Left cardiac atrium (tissue), 4 donors: ENCODE measurements at regions not wholly inside any gene's neighbourhood (a gene's known extent, or its start where the extent isn't known, plus 50 kb on each side); places are given as distances from the start of the nearest gene placed in this dataset.
A peak's percentile ranks its signal among the peaks of the same experiment; 100 is the strongest.
"Not testable (repeated sequence)": the region's sequence is repeated elsewhere in the genome, so short reads cannot be mapped to it uniquely, and the experiment has no call there.

Experiments used
- ATAC-seq, 2 donors: fragments of 200-7000 bp; cut with Tn5 transposase; one replicate each; pipeline ENCODE4 v1.9.1; 2020; ENCODE audit warnings: mild to moderate bottlenecking in 2 of 2, moderate library complexity in 2 of 2
- DNase-seq: peaks from one replicate; pipeline ENCODE4 v3.0.0-alpha.2; 2020
- intact Hi-C, 2 donors: fragments of 100-400 bp; cut with DNase I; formaldehyde crosslinking; loops; one replicate each; pipeline versions ENCODE4 v1.14.1 to v1.15.1; 2022 to 2023
- donor health status: DM: no; HTN: yes; CAD: no.
- donor health status: DM: no; HTN: yes; CAD: no; lungs with severe emphysema.
- donor health status: DM: yes; HTN: yes; CAD: no.
- donor health status: Dilated cardiomyopathy.

DNA sequence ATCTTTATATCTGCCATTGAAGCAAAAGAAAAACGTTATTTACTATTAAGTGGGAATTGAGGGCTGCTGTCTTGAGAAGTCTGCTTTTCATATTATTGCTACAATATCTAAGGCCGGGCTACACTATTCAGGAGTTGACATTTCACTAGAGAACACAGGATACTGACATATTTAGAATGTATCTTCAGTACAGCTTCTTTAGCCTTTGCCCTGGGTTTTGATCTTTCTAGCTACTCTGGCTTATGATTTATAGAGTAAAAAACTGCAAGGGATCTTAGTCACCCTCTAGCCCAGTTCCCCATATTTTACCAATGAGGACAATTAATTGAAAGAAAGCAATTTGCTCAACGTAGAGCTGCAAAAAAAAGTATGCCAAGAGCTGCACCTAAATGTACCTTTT, 307.4 kb upstream of the DPPA4 start:
- ATAC-seq, result no peak
- DNase-seq, result no peak
- intact Hi-C loops, result no loop called here

DNA sequence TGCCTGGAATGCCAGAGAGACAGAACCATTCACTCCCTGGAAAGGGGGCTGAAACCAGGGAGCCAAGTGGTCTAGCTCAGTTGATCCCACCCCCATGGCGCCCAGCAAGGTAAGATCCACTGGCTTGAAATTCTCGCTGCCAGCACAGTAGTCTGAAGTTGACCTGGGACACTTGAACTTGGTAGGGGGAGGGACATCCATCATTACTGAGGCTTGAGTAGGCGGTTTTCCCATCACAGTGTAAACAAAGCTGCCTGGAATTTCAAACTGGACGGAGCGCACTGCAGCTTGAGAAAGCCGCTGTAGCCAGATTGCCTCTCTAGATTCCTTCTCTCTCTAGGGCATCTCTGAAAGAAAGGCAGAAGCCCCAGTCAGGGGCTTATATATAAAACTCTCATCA, 310.7 kb upstream of the DPPA4 start:
- intact Hi-C loops, result no loop called here
- ATAC-seq (no peak), DNase-seq (no peak)

DNA sequence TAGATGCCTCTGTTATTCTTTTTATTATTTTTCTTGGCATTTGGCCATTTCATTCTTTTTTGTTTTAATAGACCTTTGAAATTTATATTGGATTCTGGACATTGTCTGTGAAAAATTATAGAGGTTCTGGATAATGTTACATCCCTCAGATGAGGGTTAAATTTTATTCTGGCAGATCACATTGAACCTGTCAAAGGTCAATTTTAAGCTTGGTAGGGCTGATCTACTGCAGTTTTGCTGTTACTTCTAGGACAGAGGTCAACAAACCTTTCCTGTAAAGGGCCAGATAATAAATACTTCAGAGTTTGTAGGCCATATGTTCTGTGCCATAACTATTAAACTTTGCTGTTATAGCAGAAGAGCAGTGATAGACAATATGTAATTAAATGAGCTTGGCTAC, 318.9 kb upstream of the DPPA4 start:
- no peak for DNase-seq
- ATAC-seq, result no peak
- intact Hi-C loops, result no loop called here

DNA sequence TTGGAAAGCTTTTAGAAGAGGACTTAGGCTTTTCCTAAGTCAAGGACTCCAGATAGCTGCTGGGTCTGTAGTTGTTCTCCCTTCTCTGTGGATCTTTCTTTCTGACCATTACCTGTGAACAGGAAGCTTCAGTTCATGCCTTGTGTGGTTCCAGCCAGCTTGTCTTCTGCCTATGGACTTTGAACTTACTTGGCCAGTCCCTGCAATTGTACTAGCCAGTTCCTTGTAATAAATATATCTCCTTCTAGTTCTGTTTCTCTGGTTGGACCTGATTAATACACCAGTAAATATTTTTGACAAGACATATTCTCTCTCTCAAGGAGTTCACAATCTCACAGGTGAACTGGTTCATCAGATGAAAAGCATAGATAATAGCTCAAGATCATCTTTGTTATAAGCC, 341.3 kb upstream of the DPPA4 start:
- ATAC-seq (no peak), DNase-seq (no peak)
- intact Hi-C loops, result no loop called here

DNA sequence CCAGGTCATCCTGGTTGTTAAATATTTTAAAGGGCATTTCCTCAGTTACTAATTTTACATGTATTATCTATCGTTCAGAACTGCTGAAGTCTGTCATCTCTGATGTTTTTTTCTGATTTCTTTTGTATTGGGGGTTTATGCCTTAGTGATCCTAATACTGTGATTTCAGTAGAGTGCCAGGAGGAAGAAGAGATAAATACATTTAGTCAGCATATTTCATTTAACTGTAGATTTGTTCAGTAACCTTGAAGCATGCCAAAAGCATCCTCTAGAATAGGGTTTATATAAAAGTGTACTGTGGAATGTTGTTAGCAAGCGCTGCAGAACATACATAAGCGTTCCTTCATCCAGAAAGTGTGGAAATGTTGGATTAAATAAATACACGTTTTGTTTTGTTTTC, 342.3 kb upstream of the DPPA4 start:
- ATAC-seq, result no peak
- intact Hi-C loops, result no loop called here
- no peak for DNase-seq

DNA sequence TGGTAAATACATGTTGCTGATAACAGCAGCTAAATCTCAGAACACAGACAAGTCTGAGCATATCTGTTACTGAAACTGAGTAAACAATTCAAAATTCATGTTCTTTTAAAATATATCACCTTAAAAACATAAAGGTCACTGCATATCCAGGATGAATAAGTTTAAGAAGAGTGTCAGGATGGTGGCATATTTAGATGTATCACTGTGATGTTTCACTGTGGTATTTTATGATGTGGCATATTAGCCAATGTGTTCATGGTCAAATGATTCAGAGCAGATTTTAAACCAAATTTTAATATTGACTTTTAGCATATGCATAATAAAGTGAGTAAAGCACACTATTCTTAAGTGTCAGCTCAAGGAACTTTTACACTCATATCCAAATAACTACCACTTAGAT, 346.4 kb upstream of the DPPA4 start:
- intact Hi-C loops, result no loop called here
- ATAC-seq, result no peak
- no peak for DNase-seq

DNA sequence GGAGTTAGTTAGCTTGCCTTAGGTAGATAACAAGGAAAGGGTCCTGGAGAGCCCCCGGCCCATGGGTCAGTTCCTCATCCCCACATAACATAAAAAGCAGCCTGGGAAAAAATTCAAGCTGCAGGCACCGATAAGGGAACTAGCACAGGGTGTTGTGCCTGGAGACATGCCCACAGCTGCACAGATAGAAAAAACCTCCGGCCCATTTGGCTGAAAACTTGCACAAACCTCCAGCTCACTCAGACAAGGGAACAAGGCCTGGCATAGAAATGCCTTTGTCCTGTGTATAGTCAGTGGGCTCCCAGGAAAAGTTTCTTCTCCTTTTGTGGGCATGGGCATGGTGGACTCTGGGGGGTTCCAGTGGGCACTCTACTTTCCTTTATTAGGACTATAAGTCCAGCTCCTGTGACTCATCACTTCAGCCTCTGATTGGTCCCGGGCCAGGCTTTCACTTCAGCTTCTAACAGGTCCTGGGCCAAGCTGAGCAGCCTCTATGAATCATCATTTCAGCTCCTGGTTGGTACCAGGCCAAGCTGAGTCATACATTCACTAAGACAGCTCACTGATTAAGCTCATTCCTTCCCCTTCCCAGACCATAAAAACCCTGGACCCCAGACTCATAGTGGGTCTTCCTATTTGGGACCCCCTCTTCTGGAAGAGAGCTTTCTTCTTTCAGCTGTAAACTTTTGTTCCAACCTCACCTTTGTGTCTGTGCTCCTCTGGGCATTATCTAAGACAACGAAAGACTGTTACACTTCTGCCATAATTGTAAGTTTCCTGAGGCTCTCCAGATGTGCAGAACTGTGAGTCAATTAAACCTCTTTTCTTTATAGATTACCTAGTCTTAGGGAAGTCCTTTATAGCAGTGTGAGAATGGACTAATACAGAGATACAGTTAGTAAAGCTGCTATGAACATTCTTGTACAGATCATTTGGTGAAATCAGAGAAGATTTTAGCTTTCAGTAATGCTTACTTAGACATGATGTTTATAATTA, 348.0 kb upstream of the DPPA4 start:
- peak; percentile 98 to 99 for ATAC-seq
- intact Hi-C loops, result no loop called here
- peak; percentile 87 for DNase-seq

DNA sequence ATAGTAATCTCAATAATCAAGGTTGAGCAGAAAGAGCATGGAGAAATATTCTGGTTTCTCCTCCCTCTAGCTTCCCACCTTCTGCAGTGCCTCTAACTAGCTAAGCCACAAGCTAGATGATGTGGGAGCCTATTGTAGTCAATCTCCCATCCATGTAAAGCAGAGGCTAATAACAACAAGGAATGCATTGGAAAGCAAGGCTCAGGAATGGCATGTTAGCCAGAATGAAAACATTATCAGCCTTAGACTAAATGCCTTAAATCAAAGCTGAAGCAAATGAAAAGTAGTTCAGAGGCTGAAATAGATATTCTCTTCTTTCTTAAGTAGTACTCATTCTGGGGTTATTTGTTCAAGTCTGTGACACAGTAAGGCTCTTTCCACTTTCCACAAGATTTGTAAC, 350.3 kb upstream of the DPPA4 start:
- ATAC-seq (no peak), DNase-seq (no peak)
- intact Hi-C loops, result no loop called here

DNA sequence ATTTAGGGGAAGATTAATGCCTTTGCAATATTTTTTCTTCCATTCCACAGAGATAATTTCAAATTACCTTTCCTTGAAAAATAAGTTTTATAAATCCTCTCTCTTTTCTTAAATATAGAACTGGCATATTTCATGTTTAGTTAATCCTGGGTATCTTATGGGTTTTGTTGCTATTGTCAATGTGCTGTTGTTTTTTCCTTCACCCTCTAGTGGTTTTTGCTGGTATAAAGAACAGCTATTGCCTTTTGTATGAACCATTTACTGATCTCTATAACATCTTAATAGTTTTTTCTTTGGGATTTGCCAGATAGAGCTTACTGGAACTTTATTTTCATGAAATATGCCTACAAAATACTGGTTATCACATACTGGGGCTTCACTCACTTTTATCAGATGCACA, 359.6 kb upstream of the DPPA4 start:
- DNase-seq, result no peak
- no peak for ATAC-seq
- intact Hi-C loops, result no loop called here

DNA sequence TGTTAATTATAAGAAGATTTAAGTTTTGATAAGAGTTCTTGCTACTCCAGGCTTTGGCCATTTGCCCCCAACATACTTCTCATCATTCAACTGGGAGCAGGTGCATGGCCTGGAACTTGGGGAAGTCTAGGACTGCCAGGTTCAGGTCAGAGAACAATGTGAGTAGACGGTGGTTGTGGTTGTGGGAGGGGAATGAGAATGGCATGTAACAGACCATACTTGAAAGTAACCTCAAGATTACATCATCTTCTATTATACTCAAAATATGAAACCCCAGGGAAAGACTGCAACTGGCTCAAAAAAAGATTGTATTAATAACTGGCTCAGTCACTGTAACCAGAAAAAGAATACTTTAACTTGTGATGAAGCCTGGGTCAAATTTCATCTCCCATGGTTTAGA, 364.9 kb upstream of the DPPA4 start:
- no peak for DNase-seq
- intact Hi-C loops, result no loop called here

DNA sequence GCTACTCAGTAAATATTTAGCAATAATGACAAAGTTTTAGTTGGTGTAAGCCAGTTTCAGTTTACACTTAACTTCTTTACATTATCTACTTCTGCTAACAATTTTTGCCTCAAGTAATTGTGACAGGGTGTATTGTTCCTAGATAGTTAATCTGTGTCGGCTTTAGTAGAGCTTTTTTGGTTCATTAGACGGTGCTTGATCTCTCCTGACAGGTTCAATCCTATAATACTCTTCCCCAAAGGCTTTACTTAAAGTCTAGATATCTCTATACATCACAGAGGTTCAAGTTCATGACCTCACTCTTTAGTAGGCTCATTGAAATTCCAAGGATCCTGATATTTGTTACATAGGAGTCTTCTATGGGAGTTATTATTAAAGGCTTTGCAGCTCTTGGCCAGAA, 365.6 kb upstream of the DPPA4 start:
- intact Hi-C loops, result no loop called here
- ATAC-seq, result no peak
- no peak for DNase-seq

More for the DNA sequence above, 364.9 kb upstream of the DPPA4 start:
- no peak for ATAC-seq

DNA sequence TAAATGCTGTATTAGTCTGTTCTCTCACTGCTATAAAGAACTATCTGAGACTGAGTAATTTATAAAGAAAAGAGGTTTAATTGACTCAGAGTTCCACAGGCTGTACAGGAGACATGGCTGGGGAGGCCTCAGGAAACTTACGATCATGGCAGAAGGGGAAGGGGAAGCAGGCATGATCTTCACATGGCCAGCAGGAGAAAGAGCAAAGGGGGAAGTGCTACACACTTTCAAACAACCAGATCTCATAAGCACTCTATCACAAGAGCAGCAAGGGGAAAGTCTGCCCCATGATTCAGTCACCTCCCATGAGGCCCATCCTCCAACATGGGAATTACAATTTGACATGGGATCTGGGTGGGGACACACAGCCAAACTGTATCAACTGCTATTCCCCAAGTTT, 367.8 kb upstream of the DPPA4 start:
- intact Hi-C loops, DNase-seq, ATAC-seq: not testable (repeated sequence)

DNA sequence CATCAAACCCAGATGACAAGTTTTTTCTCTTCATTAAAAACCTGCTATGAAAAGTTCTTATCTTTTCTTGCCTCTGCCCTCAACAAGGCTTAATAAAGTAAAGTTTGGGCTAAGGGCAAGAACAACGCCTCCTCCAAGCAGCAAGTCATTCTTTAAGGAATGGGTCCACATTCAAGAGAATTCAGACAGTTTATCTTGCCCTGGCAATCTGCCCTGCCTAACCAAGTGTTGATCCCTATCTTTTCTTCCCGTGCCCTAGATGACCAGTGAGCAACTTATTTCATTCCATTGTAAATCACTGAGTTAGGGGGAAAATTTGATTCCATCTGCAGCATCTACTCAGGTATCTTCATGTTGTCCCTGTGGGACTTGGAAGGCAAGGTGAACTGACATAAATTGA, 370.3 kb upstream of the DPPA4 start:
- no peak for DNase-seq
- no peak for ATAC-seq
- intact Hi-C loops, result no loop called here

DNA sequence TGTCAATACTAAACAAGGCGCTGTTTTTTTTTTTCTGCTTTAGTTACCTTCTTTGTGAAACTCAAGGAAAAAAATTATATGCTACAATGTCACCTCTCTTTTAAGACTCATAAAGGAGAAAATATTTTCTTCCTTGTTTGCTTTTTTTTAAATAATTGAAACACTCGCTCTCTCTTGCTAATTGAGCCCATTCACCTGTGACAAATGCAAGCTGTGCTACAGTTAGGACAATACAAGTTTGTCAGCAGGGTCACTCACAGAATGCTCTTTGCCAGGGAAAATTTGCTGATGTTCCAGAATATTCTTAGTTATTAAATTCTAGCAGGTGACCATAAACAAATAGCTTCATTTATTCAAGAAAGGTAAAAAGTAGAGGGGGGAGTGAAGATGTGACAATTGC, 375.9 kb upstream of the DPPA4 start:
- intact Hi-C loops, result no loop called here
- no peak for DNase-seq
- no peak for ATAC-seq

DNA sequence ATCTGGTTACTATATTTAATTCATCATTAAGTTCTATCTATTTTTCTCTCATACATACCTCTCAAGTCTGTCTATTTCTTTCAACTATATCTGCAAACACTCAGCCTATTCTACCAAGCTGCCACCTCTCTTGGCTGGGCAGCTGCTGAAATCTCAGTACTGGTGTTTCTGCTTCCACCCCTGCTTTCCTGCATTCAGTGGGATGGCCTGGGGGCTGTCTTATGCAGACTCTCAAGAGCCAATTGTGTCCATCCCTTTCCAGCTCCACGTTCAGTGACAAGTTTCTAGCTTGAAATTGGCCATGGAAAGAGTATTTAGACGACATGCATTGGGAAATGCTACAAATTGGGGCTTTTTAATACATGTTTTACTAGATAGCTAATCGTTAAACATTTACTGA, 378.4 kb upstream of the DPPA4 start:
- ATAC-seq (no peak), DNase-seq (no peak)
- intact Hi-C loops, result no loop called here

DNA sequence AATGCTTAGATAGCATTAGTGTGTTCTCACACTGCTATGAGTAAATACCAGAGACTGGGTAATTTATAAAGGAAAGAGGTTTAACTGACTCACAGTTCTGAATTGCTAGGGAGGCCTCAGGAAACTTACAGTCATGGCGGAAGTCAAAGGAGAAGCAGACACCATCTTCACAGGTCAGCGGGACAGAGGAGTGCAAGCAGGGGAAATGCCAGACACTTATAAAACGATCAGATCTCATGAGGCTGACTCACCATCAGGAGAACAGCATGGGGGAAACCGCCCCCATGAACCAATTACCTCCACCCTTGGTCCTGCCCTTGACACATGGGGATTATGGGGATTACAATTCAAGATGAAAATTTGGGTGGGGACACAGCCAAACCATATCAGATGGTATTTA, 381.5 kb upstream of the DPPA4 start:
- ATAC-seq (no peak), DNase-seq (no peak)
- intact Hi-C loops, result no loop called here

DNA sequence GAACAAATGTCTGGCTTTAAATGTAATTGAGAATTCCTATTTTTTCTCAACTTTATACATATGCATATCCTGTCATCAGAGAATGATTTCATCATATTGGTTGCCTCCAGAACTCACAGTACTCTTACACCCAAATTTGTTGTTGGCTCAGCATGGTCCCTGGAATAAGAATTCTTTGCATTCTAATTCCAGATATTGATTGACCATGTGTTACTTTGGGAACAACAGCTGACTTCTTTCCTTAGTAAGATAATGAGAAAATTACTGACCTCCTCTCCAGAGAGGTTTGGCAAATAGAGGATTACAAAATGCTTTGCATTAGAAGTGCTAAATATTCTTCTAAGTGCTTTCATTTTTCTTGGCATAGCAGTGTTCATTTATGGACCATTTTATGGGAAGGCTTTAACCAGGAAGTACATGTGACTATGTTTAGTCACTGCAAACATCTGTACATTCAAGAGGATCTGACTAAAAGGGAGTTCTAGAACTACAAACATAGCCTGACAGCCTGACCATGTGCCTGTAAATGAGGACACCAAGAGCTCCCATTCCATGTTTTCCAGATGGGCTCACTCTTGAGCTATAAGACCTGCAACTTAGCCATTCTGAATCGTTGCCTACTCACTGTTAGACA, 391.6 kb upstream of the DPPA4 start:
- DNase-seq, result no peak
- ATAC-seq, result no peak
- intact Hi-C loops, result no loop called here

DNA sequence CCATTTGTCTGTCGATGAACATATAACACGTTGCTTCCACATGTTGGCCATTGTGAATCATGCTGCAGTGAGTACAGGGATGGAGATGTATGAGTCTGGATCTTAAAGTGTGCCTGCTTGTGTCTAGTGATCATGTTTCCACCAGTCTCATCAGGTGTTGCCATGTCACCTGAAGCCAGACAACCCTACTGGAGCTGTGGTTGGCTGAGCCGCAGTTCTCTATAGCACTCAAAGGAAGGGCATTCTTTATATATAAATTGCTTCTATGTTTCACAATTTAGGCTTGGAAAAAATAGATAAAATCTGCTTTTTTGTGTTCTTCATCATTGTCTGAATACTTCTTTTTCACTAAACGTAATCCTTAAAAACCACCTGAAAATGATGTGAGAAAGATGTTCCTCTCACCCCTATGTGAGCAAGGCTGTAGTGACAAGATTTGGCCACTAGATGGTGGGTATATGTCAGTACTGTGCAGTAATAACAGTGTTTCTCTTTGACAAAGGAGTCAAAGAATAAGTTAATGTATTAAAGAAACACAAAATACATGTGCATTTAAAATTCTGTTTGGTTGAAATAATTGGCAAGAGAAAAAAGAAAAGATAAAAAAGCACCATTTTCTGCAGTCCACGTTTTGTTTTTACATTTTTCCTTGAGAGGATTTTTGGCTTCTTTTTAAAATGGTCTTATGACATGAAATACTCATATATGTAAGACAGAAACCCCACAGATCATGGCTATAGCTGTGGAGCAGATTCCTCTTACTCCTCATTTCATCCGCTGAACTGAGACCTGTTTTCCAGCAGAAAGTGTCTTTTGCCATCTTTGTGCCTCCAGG, 394.5 kb upstream of the DPPA4 start:
- DNase-seq (peak; percentile 25), ATAC-seq (peak; percentile 66 to 67)
- intact Hi-C loops, result loop anchor here in 1 of 2 donors (2.0 to 5.0 kb wide), 2 partner anchors 583 to 1350 kb away; no protein-coding TSS in a partner anchor

DNA sequence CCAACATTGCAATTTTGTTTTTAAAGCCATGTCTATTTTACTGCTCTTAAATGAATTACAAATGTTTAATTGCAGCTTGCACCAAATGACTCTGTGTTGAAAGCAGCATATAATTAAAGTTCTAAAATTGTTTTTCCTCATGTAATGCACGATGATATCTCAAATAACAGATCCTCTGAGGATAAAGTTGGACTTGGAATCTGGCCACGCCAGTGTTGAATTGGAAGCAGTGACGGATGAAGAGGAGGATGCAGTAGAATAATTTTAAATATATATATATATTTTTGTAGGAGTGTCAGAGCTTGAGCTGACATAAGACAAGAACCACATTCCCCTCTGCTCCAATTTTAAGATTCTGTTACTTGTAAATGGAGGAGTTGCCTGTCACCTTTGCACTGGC, 406.6 kb upstream of the DPPA4 start:
- intact Hi-C loops, result no loop called here
- DNase-seq (no peak), ATAC-seq (no peak)

DNA sequence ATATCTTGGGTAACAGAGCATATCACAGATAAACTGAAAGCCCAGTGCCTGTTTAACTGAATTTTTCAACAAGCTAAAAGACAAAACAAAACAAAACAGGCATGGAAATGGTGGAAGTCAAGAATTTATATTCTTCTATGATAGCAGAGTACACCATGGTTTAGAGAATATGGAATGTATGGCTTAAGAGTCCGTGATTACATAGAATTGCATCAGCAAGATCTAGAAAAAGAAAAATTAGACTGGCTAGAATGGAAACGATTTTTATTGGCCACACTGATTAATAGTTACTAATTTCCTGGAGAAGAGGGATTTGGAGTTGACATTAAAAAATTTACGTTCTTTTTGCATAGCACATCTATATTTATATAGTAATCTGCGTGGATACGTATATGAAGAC, 435.2 kb upstream of the DPPA4 start:
- intact Hi-C loops, result no loop called here
- DNase-seq (no peak), ATAC-seq (no peak)
